ENCODE measurements at regions not wholly inside any gene's neighbourhood (a gene's known extent, or its start where the extent isn't known, plus 50 kb on each side); places are given as distances from the start of the nearest gene placed in this dataset.

- in situ Hi-C loops (cut with MboI; ENCODE audit: low pct_unique_long_range_greater_than_20kb, low sequenced_read_pairs, unreplicated experiment): no loop called here
- no peak for DNase-seq (ENCODE audit: low spot score)
- no peak for TF ChIP-seq CTCF (IDR thresholded peaks at IDR 0.05; ENCODE audit: extremely low read depth, insufficient read depth, missing control alignments)
Observed at GRCh38 chr2:208573569-208573968, 167.0 kb downstream of the PTH2R start.

- DNase-seq (ENCODE audit: low spot score): no peak
- in situ Hi-C loops (cut with MboI; ENCODE audit: low pct_unique_long_range_greater_than_20kb, low sequenced_read_pairs, unreplicated experiment): no loop called here
- no peak for TF ChIP-seq CTCF (IDR thresholded peaks at IDR 0.05; ENCODE audit: extremely low read depth, insufficient read depth, missing control alignments)
Observed at GRCh38 chr2:208579678-208580077, 173.1 kb downstream of the PTH2R start.

DNA sequence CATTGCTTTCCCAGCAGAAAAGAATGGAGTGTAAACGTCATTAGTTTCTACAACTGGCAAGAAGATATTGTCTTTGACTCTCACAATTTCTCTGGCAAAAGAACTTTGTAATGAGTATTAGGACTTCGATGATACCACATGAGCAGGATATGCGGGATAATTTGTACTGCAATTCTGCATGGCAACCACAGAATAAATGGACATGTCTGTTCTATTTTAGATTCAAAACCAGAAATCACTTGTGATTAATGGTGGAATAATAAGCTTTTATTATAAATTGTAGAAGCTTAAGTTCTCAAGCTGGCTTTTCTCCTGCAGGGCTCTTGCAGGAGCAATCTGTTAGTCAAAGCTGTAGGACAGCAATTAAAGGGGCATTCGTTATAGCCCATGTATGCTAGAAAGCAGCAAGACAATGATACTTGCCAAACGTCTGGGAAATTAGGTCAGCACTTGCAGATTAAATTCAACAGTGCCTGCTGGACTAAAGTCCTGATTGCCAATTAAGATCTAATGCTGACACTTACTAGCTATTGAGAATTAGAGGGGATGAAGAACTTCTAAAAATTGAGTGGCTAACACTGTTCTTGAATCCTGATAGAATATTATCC is 177.9 kb downstream of the PTH2R start:
- in situ Hi-C loops (cut with MboI; ENCODE audit: low pct_unique_long_range_greater_than_20kb, low sequenced_read_pairs, unreplicated experiment): no loop called here
- no peak for DNase-seq (ENCODE audit: low spot score)
- no peak for TF ChIP-seq CTCF (IDR thresholded peaks at IDR 0.05; ENCODE audit: extremely low read depth, insufficient read depth, missing control alignments)

- in situ Hi-C loops (cut with MboI; ENCODE audit: low pct_unique_long_range_greater_than_20kb, low sequenced_read_pairs, unreplicated experiment): no loop called here
- DNase-seq (ENCODE audit: low spot score): no peak
- no peak for TF ChIP-seq CTCF (IDR thresholded peaks at IDR 0.05; ENCODE audit: extremely low read depth, insufficient read depth, missing control alignments)
Observed at GRCh38 chr2:208586516-208586915, 179.9 kb downstream of the PTH2R start.

- in situ Hi-C loops (cut with MboI; ENCODE audit: low pct_unique_long_range_greater_than_20kb, low sequenced_read_pairs, unreplicated experiment): no loop called here
- DNase-seq (ENCODE audit: low spot score): no peak
- no peak for TF ChIP-seq CTCF (IDR thresholded peaks at IDR 0.05; ENCODE audit: extremely low read depth, insufficient read depth, missing control alignments)
Observed at GRCh38 chr2:208594642-208595385, 188.2 kb downstream of the PTH2R start.

GRCh38 chr2:208595386-208596275 is 189.0 kb downstream of the PTH2R start:
- in situ Hi-C loops (cut with MboI; ENCODE audit: low pct_unique_long_range_greater_than_20kb, low sequenced_read_pairs, unreplicated experiment): no loop called here
- DNase-seq (ENCODE audit: low spot score): no peak
- TF ChIP-seq CTCF (IDR thresholded peaks at IDR 0.05; ENCODE audit: extremely low read depth, insufficient read depth, missing control alignments): no peak

All from GM13977 (cell line).